Fibroblast of the aortic adventitia (primary cell): ENCODE measurements at regions not wholly inside any gene's neighbourhood (a gene's known extent, or its start where the extent isn't known, plus 50 kb on each side); places are given as distances from the start of the nearest gene placed in this dataset.

Experiments used
- DNase-seq: peaks from one replicate; pipeline ENCODE4 v3.0.0-alpha.2; 2010; ENCODE audit warnings: low read depth
- H3K4me3 ChIP-seq: 2 replicates; pipeline ENCODE4 v1.5.1; 2011; ENCODE audit warnings: low read depth, mild to moderate bottlenecking, control low read depth, low read length, moderate library complexity
- CTCF ChIP-seq: IDR thresholded peaks from 2 replicates; pipeline ENCODE4 v1.5.1; 2011; ENCODE audit warnings: mild to moderate bottlenecking, low read length, control low read depth, inconsistent platforms; ENCODE audit not compliant: insufficient read depth

GRCh38 chr10:36200577-36200976, 558.5 kb upstream of the FZD8 start:
- no peak overlapping the region for H3K4me3 ChIP-seq
- no peak for DNase-seq
- TF ChIP-seq CTCF = no peak

- no peak for TF ChIP-seq CTCF
- no peak overlapping the region for H3K4me3 ChIP-seq
- DNase-seq = no peak
Measured at GRCh38 chr10:36198322-36198721, 556.2 kb upstream of the FZD8 start.

GRCh38 chr10:36195364-36195763, 553.3 kb upstream of the FZD8 start:
- no peak for TF ChIP-seq CTCF
- H3K4me3 ChIP-seq = no peak overlapping the region
- DNase-seq = no peak

GRCh38 chr10:36194276-36194675, 552.2 kb upstream of the FZD8 start:
- no peak for DNase-seq
- no peak for TF ChIP-seq CTCF
- H3K4me3 ChIP-seq = no peak overlapping the region

GRCh38 chr10:36191009-36191408, 548.9 kb upstream of the FZD8 start:
- TF ChIP-seq CTCF = no peak
- DNase-seq = no peak
- H3K4me3 ChIP-seq = no peak overlapping the region

GRCh38 chr10:36188461-36188860, 546.4 kb upstream of the FZD8 start:
- no peak for TF ChIP-seq CTCF
- peak; percentile 13 for DNase-seq
- no peak overlapping the region for H3K4me3 ChIP-seq

- no peak overlapping the region for H3K4me3 ChIP-seq
- peak; percentile 61 for DNase-seq
- no peak for TF ChIP-seq CTCF
Measured at GRCh38 chr10:36188080-36188453, 546.0 kb upstream of the FZD8 start.
